HCT116 (cell line): ENCODE measurements at regions not wholly inside any gene's neighbourhood (a gene's known extent, or its start where the extent isn't known, plus 50 kb on each side); places are given as distances from the start of the nearest gene placed in this dataset.

Experiments
- ATAC-seq: fragments of 200-7000 bp; cut with Tn5 transposase; 2 replicates; pipeline ENCODE4 v1.9.1; 2020; ENCODE audit warnings: mild to moderate bottlenecking, moderate library complexity
- BruUV-seq: library from RNA; stranded (reverse); fragments of 400-500 nt; replicated peaks from 2 replicates; lab custom pipeline; 2021; lab: Mats Ljungman, UMichigan
- CTCF ChIA-PET: fragments of 300-600 bp; sonication (Branson Sonifier 250); formaldehyde crosslinking; loops from one replicate; lab custom pipeline; 2021; ENCODE audit warnings: antibody characterized with exemption; lab: Charles Lee
- POLR2A ChIA-PET: fragments of 300-600, 350-600 bp; sonication (Branson Sonifier 250); formaldehyde crosslinking; loops from one replicate; lab custom pipeline; 2021; ENCODE audit warnings: antibody characterized with exemption; lab: Charles Lee
- RAD21 ChIA-PET, 2 experiments: fragments of 300-600 bp; sonication (Branson Sonifier 250); formaldehyde crosslinking; loops; one replicate each; lab custom pipeline; 2023; ENCODE audit warnings: low total read pairs in 2 of 2; ENCODE audit not compliant: uncharacterized antibody in 2 of 2, unreplicated experiment in 2 of 2, low non-redundant PET in 1 of 2; lab: Charles Lee
- DNase-seq: peaks from one replicate; pipeline ENCODE4 v3.0.0-alpha.2; 2010; ENCODE audit warnings: low read depth, low spot score
- H2AFZ ChIP-seq: fragments of 200-600 bp; shearing (Covaris generic), sonication (generic); 2 replicates; pipeline ENCODE4 v1.6.1; 2017; ENCODE audit warnings: low read depth, mixed run types, mixed read lengths, antibody characterized with exemption, low read length; ENCODE audit not compliant: poor library complexity, severe bottlenecking
- H3K27ac ChIP-seq: 2 replicates; pipeline ENCODE4 v1.5.1; 2012; ENCODE audit warnings: low read depth, low read length
- H3K27me3 ChIP-seq: fragments of 200-600 bp; sonication (generic); 2 replicates; pipeline ENCODE4 v1.6.1; 2016; ENCODE audit warnings: mixed run types, low read length, mixed read lengths; ENCODE audit not compliant: insufficient read depth
- H3K36me3 ChIP-seq, 2 experiments: fragments of 200-500 bp in 1 of 2; fragments of 200-600 bp in 1 of 2; sonication (Bioruptor generic) in 1 of 2; sonication (generic) in 1 of 2; 2 replicates each; pipeline versions ENCODE4 v1.5.1 to v1.6.1; 2014 to 2016; ENCODE audit warnings: low read length in 2 of 2, inconsistent platforms in 1 of 2, mixed read lengths in 1 of 2, mixed run types in 1 of 2; ENCODE audit not compliant: insufficient read depth in 2 of 2, control insufficient read depth in 1 of 2
- H3K4me1 ChIP-seq, 2 experiments: fragments of 200-600 bp in 1 of 2; sonication (generic) in 1 of 2; 2 replicates each; pipeline versions ENCODE4 v1.5.1 to v1.6.1; 2012 to 2017; ENCODE audit warnings: low read length in 2 of 2, inconsistent platforms in 1 of 2, mild to moderate bottlenecking in 1 of 2, mixed read lengths in 1 of 2, mixed run types in 1 of 2, moderate library complexity in 1 of 2; ENCODE audit not compliant: insufficient read depth in 2 of 2, control insufficient read depth in 1 of 2
- H3K4me2 ChIP-seq: fragments of 200-600 bp; sonication (generic); 2 replicates; pipeline ENCODE4 v1.6.1; 2017; ENCODE audit warnings: mixed run types, low read length, mixed read lengths
- H3K4me3 ChIP-seq, 2 experiments: fragments of 200-600 bp in 1 of 2; sonication (generic) in 1 of 2; replicated peaks in 1 of 2; 2 replicates each; pipeline ENCODE4 v1.5.1; 2011 to 2016; ENCODE audit warnings: low read length in 2 of 2, control low read depth in 1 of 2, low read depth in 1 of 2, mild to moderate bottlenecking in 1 of 2, mixed read lengths in 1 of 2, mixed run types in 1 of 2
- H3K79me2 ChIP-seq: fragments of 200-600 bp; sonication (generic); 2 replicates; pipeline ENCODE4 v1.6.1; 2017; ENCODE audit warnings: mild to moderate bottlenecking, mixed run types, low read length, moderate library complexity, mixed read lengths; ENCODE audit not compliant: insufficient read depth
- H3K9ac ChIP-seq: fragments of 200-600 bp; sonication (generic); 2 replicates; pipeline ENCODE4 v1.6.1; 2016; ENCODE audit warnings: low read length, mixed read lengths
- H3K9me2 ChIP-seq: fragments of 200-600 bp; sonication (generic), shearing (Covaris generic); 2 replicates; pipeline ENCODE4 v1.6.1; 2017; ENCODE audit warnings: mixed run types, mild to moderate bottlenecking, moderate library complexity; ENCODE audit not compliant: insufficient read depth
- H3K9me3 ChIP-seq, 2 experiments: fragments of 200-500 bp in 1 of 2; fragments of 200-600 bp in 1 of 2; sonication (Bioruptor generic) in 1 of 2; sonication (generic) in 1 of 2; 2 replicates each; pipeline ENCODE4 v1.6.1; 2014 to 2017; ENCODE audit warnings: low read length in 2 of 2, mixed read lengths in 2 of 2, inconsistent platforms in 1 of 2, low read depth in 1 of 2, mild to moderate bottlenecking in 1 of 2, mixed run types in 1 of 2, moderate library complexity in 1 of 2; ENCODE audit not compliant: control insufficient read depth in 1 of 2, insufficient read depth in 1 of 2
- H4K20me1 ChIP-seq: fragments of 200-600 bp; sonication (generic), shearing (Covaris generic); 2 replicates; pipeline ENCODE4 v1.6.1; 2017; ENCODE audit warnings: mixed run types, mild to moderate bottlenecking, moderate library complexity; ENCODE audit not compliant: insufficient read depth
- CBX3 ChIP-seq: IDR thresholded peaks from 2 replicates; pipeline ENCODE4 v1.6.1; 2012; ENCODE audit warnings: low read depth
- ELF1 ChIP-seq: IDR thresholded peaks from 2 replicates; pipeline ENCODE4 v1.6.1; 2012; ENCODE audit warnings: low read depth, borderline replicate concordance
- EZH2 ChIP-seq: fragments of 200-600 bp; sonication (generic); IDR thresholded peaks from 2 replicates; pipeline ENCODE4 v1.6.1; 2017; ENCODE audit warnings: antibody characterized with exemption, mixed run types
- FOSL1 ChIP-seq: IDR thresholded peaks from 2 replicates; pipeline ENCODE4 v1.6.1; 2012; ENCODE audit warnings: low read depth
- POLR2A ChIP-seq: IDR thresholded peaks from 2 replicates; pipeline ENCODE4 v1.7.0; 2011; ENCODE audit warnings: borderline replicate concordance; ENCODE audit not compliant: insufficient read depth, insufficient read length; ENCODE audit errors: extremely low read depth
- POLR2AphosphoS5 ChIP-seq: IDR thresholded peaks from 2 replicates; pipeline ENCODE4 v1.6.1; 2011; ENCODE audit warnings: mild to moderate bottlenecking, low read depth, low read length, moderate library complexity
- SIN3A ChIP-seq: IDR thresholded peaks from 2 replicates; pipeline ENCODE4 v1.6.1; 2012; ENCODE audit warnings: low read depth
- SRF ChIP-seq: IDR thresholded peaks from 2 replicates; pipeline ENCODE4 v1.6.1; 2012; ENCODE audit warnings: low read depth
- TCF7L2 ChIP-seq: IDR thresholded peaks from 2 replicates; pipeline ENCODE4 v1.7.0; 2011; ENCODE audit warnings: borderline replicate concordance, inconsistent platforms; ENCODE audit not compliant: insufficient read depth, insufficient read length; ENCODE audit errors: extremely low read depth
- intact Hi-C: fragments of 100-400 bp; cut with micrococcal nuclease; formaldehyde crosslinking; loops from 2 replicates; pipeline ENCODE4 v1.10.0; 2022
- TF ChIP-seq, protein P1 (sequence below): IDR thresholded peaks from 2 replicates; pipeline ENCODE4 v1.6.1; 2012; ENCODE audit warnings: low read depth

DNA sequence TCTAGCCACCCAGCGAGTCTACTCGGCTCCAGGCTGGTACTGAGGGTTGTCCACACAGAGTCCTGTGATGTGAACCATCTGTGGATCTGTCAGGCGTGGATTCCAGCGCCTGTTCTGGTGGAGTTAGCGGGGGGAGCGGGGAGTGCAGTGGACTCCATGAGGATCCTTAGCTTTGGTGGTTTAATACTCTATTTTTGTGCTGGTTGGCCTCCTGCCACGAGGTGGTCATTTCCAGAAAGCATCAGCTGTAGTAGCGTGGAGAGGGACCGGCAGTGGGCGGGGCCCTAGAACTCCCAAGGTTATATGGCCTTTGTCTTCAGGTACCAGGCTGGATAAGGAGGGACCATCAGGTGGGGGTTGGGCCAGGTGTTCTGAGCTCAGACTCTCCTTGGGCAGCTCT is 446.5 kb downstream of the EDEM1 start:
- CTCF ChIA-PET, result no interaction called here
- intact Hi-C loops, result no loop called here

More for the DNA sequence above, 446.5 kb downstream of the EDEM1 start:
- Histone ChIP-seq H3K4me3 (no peak overlapping the region), H3K9ac (no peak overlapping the region), H4K20me1 (no peaks in the 10 kb centered on the region), H3K4me1 (no peaks in the 10 kb centered on the region), H3K27me3 (no peaks in the 10 kb centered on the region), H3K79me2 (no peaks in the 10 kb centered on the region), H3K27ac (no peak overlapping the region), H2AFZ (no peak overlapping the region), H3K9me2 (no peaks in the 10 kb centered on the region), H3K9me3 (no peaks in the 10 kb centered on the region), H3K36me3 (no peaks in the 10 kb centered on the region), H3K4me2 (no peak overlapping the region)
- DNase-seq, result no peak
- no peak for ATAC-seq
- RAD21 ChIA-PET, result no interaction called here
- BruUV-seq, result no TSS peak
- TF ChIP-seq POLR2A (no peak), FOSL1 (no peak), CBX3 (no peak), SIN3A (no peak), ELF1 (no peak), TCF7L2 (no peak), EZH2 (no peak), POLR2AphosphoS5 (no peak), SRF (no peak)
- TF ChIP-seq, protein P1, sequence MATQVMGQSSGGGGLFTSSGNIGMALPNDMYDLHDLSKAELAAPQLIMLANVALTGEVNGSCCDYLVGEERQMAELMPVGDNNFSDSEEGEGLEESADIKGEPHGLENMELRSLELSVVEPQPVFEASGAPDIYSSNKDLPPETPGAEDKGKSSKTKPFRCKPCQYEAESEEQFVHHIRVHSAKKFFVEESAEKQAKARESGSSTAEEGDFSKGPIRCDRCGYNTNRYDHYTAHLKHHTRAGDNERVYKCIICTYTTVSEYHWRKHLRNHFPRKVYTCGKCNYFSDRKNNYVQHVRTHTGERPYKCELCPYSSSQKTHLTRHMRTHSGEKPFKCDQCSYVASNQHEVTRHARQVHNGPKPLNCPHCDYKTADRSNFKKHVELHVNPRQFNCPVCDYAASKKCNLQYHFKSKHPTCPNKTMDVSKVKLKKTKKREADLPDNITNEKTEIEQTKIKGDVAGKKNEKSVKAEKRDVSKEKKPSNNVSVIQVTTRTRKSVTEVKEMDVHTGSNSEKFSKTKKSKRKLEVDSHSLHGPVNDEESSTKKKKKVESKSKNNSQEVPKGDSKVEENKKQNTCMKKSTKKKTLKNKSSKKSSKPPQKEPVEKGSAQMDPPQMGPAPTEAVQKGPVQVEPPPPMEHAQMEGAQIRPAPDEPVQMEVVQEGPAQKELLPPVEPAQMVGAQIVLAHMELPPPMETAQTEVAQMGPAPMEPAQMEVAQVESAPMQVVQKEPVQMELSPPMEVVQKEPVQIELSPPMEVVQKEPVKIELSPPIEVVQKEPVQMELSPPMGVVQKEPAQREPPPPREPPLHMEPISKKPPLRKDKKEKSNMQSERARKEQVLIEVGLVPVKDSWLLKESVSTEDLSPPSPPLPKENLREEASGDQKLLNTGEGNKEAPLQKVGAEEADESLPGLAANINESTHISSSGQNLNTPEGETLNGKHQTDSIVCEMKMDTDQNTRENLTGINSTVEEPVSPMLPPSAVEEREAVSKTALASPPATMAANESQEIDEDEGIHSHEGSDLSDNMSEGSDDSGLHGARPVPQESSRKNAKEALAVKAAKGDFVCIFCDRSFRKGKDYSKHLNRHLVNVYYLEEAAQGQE, result no peak
- POLR2A ChIA-PET, result no interaction called here
